8988T (cell line): ENCODE measurements at regions not wholly inside any gene's neighbourhood (a gene's known extent, or its start where the extent isn't known, plus 50 kb on each side); places are given as distances from the start of the nearest gene placed in this dataset.
"Not testable (repeated sequence)": the region's sequence is repeated elsewhere in the genome, so short reads cannot be mapped to it uniquely, and the experiment has no call there.

Experiments used
- DNase-seq: peaks from one replicate; pipeline ENCODE4 v3.0.0; 2011

DNA sequence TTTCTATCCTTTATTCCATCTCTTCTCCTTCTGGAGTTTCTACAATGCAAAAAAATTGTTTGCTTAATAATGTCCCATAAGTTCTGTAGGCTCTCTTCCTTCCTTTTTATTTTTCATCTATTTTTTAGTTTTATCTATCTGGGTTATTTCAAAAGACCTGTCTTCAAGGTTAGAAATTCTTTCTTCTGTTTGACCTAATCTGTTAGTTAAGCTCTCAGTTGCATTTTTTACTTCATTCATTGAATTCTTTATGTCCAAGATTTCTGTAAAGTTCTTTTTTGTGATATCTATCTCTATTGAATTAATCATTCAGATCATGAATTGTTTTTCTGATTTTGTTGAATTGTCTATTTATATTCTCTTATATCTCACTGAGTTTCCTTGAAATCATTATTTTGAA lies 145.9 kb upstream of the TLE4 start:
- no peak for DNase-seq

DNA sequence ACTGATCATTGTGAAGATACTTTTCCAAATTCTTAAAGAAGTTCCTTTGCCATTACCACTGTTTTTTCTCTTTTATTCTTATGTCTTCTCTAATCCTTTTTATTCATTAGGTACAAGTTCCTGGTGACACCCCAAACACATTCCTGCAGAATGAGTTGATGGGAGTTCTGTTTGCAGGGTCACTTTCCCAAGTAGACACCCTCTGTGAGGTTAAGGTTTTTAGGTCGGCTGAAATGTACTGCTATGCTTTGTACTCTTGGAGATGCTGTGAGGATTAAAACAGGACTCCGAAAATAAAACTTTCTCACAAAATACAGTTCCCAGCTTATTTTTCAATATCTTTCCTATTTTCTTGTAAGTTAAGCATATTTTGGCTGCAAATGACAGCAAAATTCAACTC lies 143.3 kb upstream of the TLE4 start:
- no peak for DNase-seq

DNA sequence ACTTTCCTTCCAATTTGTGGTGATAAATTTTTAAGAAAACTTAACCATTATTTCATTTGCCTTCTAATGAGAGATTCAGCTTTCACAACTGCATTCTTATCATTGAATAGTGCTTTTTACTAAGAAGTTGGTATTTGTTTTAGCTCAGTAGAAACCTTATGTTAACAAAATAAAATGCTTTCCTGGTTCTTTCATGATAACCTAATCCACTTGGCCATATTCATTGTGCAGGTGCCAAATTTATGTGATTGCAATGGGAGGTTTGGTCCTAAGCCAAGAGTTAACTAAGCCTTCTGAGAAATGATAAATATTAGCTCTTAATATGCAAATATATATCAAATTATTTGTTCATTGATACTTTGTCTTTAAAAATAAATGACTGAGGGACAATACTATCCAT lies 141.1 kb upstream of the TLE4 start:
- no peak for DNase-seq

DNA sequence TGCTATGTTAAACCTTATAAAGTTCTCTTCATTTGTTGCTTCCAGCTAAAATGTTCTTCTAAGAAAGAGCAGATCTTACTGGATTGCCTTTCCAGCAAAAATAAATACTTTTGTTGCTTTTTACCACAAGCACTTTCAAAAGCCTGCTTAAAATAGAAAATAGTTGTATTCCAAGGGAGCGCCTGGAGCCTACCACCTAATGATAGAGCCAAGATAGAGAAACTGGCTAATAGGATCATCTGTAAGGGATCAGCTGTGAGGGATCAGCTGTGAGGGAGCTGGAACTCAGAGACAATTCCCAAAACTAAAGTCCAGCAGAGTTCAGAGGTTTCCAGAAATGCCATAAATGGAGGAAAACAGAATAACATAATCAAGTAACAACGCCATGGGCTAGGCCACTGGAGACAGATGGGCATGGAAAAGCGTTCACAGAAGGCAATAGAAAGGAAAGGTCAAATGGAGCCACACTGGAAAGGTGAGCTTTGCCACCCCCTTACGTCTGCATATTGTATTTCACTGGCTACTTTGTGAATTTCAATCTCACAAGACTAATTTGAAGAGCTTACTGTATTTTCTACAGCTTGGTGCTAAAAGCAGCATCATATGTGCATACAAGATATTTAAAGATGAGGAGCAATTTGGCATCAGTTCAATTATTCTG lies 140.6 kb upstream of the TLE4 start:
- no peak for DNase-seq

DNA sequence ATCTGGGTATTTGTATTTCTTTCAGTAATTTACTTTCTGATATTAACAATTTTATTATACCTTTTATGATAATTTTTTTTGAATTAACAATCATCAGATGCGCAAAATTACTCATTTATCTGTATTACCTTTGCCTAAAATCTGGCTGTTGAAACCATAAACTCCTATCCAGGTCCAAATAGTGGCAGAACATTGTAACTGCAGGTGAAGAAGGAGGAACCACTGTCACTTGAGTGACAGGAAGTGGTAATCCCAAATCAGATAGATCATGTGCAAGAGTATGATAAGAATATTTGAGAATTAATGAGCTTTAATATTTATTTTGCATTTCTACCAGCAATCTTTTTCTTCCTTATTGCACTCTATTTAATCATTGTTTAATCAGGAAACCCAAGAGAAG lies 139.3 kb upstream of the TLE4 start:
- DNase-seq = no peak

DNA sequence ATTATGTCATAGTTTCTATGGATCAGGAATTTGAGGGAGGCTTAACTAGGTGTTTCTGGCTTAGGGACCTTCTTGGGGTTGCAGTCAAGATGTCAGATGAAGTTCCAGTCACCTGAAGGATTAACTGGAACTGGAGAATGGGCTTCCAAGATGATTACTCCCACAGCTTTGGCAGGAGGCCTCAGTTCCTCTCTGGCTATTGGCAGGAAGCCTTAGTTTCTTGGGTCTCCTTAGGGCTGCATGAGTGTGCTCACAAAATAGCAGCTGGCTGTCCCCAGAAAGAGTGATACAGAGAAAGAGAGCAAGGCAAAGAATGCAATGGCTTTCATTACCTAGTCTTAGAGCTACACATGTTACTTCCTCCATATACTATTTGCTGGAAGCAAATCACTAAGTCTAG lies 138.1 kb upstream of the TLE4 start:
- no peak for DNase-seq

DNA sequence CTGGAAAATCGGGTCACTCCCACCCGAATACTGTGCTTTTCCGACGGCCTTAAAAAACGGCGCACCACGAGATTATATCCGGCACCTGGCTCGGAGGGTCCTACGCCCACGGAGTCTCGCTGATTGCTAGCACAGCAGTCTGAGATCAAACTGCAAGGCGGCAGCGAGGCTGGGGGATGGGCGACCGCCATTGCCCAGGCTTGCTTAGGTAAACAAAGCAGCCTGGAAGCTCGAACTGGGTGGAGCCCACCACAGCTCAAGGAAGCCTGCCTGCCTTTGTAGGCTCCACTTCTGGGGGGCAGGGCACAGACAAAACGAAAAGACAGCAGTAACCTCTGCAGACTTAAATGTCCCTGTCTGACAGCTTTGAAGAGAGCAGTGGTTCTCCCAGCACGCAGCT lies 132.5 kb upstream of the TLE4 start:
- not testable (repeated sequence) for DNase-seq

DNA sequence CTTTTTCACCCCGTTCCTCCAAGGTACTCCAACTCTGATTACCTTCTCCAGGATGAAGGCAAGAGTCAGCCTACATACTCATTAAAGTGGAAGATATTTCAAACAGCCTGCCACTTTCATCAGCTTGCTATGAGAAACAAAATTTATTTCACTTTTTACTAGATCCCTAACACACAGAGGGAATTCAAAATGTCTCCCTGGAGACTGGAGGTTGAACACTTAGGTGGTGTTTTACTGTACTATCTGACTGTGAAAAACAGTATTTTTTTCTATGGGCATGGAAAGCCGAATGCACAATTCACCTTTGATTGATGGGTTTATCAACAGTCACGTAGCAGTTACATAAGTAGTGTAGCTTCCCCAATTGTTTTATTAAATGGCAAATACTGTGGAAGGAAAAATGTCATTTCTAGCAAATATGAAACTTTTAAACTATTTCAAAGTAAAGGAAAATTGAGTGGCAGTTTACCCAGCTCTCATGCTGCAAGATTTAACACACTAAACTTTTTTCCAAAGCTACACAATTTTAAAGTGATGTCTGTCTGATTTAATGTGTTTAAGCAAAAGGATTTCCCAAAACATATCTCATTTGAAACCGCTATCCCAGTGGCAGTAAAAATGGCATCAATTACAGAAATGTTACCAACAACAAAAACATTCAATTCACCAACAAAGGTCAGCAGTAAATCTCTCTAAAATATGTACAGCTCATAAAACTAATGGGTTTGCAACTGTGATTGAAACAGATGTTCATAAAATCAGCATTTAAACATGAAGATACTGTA lies 125.0 kb upstream of the TLE4 start:
- DNase-seq = no peak

DNA sequence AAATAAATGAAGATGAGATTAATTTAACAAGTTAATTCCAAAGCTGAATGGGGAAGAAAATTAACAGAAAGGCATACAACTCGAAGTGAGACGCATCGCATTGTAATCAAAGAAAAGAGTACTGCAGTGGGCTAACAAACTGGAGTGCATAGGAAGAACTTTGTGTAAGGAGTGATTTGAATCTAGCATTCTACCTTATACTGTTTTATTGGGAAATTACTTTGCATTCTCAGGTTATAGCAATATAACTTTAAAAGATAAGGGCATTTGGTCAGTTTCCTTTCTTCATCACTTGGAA lies 124.5 kb upstream of the TLE4 start:
- DNase-seq = no peak

DNA sequence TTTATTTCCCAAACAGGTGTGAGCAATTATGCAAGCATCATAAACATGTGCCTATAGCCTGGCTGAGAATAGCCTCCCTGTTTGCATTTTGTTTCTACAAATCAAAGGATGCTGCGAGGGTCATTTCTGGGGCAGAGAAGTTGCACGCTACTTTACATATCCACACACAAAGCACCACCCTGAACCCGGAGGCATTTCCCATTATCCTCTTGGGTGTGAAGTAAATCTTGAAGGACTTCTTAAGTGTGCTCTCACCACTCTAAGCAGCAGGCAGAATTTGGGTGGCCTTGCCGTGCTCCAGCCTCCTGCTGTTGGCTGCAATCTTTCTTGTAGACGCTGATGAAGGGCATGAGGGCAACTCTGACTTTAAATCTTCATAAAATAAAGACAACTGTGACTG lies 124.0 kb upstream of the TLE4 start:
- no peak for DNase-seq

DNA sequence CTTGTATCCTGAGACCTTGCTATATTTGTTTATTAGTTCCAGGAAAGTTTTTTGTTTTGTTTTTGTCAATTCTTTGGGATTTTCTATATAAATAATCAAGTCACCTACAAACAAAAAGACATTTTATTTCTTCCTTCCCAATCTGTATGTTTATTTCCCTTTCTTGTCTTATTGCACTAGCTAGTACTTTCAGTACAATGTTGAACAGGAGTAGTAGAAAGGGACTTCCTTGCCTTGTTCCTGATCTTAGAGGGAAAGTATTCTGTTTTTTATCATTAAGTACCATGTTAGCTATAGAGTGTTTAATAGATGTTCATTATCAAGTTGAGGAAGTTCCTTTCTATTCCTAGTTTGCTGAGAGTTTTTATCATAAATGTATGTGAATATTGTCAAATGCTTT lies 119.5 kb upstream of the TLE4 start:
- DNase-seq = no peak

DNA sequence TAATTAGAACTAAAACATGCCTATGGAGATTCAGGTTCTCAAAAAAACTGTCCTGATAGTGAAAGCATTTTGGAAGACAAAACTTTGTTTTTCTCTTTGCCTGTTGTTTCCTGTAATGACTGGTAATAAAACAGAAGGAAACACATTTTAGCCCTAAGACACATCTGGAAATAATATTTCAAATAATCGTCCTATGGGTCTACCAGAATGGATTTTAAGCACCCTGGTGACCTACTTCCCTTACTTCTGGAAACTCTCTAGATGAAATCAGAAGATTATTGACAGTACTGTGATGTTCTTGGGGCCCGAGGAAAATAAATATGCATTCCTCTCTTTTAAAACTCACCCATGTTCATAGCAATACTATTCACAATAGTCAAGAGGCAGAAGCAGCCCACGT lies 110.1 kb upstream of the TLE4 start:
- DNase-seq = no peak

DNA sequence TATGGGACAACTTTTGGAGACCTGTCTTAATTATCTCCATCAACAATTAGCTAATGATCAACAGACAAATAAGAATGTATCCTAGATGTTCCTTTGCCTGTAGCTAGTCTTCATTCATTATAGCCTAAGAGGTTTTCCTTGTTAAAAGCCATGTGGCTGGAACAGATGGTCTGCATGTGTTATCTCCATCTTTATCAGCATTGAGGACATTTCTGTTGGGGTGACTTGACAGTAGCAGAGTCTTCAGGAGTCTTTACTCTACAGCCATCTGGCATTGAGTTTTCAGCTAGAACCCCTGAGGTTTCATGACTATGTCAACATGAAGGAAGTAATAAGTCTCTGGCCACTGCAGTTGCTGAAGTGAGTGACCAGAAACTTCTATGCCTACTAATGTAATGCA lies 106.6 kb upstream of the TLE4 start:
- no peak for DNase-seq

DNA sequence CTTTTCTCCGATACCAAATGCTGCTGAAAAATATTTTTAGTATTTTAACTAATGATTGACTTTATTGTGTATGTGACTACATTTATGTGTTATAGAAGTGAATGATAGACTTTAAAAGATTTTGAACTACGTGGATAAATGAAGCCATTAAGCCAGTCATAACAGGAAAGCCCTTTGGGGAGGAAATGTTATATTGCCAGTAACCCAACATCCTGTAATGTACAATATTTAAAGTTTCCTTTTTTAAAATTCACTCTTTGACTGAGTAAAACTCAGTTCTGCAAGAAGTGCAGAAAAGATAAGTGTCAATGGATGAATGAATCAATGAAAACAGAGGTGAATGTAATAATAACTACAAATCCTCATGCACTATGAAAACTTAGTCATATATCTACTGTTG lies 102.6 kb upstream of the TLE4 start:
- no peak for DNase-seq

DNA sequence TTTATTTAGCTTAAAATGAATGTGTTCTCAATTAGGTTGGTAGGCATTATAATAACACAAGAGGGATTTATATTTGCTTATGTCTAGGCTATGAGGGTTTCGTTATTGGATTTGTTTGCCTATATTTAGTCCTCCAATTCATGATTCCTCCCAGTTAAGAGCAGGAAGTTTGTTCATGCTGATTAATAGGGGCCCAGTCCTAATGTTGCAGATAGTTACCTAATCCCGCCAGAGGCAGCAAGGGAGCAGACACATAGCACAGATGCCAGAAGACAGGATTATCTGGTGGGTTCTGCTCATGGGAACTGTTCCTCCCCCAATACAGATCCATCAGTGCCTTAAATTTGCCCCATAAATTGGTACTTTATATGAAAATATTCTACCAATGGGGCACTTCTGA lies 100.8 kb upstream of the TLE4 start:
- DNase-seq = no peak

DNA sequence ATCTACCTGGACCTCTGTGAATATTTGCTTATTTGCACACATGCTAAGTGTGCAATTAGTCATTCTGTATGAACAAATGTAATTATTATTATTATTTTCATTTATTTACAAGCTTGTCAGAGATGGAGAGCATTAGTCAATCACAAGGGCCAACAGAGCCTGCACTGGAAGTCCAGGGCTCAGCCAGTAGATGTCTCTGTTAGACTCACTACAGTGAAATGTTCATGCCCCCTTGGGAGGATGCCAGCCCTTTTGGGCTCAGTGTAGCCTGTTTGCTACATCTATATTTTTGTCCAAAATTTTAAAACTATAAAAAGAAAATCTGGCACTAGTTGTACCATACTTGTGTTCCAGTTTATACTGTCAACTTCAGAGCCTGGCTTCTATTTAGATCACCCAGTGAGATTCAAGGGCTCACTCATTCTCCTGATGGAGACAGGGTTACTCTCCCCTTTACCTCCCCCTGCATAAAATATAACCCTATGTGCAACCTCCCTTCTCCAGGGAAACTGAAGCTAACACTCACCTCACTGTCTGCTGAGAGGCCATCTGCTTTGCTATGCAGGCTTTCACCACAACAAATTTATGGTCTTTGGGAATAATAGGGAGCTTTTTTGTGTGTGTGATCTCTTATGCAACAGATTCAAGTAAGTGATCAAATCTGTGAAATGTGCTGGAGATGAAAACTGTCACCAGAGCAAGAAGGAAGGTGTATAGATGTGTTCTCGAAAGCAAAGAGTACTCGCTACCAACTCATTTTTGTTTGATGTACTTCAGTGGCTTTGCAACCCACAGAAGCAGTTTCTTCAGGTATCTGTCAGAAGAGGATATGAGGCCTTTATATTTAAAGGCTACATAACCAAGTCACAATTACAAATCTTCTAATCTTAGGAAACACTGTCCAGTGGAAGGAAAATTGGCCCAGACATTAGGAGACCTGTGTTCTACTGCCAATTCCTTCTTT lies 99.9 kb upstream of the TLE4 start:
- no peak for DNase-seq

DNA sequence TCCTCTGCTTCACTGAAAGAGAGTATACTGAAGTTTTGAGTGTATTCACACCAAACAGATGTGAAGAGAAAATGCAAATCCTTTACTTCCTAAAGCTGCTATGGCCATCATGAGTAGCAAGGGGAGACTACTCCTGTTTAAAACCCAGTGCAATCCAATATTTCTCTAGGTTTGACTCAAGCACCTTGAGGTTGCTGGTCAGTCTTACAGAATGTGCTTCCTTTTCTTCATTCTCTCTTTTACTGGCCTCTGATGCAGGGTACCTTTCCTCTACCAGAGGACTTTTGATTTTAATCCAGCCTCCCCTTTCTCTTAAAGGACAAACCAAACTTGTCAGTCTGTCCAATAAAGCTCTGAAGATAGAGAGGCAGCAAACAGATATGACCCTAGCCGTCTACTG lies 98.1 kb upstream of the TLE4 start:
- no peak for DNase-seq

DNA sequence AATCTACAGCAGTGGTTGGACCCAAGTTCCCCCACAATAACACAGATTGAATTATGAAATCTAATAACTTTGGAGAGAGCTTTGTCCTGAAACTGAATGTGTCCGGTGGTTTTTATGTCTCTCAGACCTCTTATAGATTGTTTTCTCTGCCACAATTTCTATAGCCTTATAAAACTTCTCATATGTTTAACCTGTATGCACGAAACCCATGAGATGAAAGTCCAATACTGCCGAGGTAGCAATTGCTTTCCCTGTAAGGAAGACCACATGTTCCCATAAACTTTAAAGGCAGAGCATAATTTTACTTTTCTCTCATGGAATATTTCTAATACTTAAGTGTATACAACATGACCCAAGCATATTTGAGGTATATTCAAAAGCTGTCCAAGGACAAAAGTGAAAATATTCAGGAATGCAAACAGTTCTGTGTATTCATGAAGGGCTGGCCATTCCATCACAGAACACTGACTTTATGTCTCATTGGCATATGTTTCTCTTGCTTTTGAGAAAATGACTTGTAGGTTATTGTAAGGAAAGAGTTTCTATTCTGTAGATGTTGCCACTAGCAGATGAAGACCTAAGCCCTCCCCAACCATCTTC lies 94.4 kb upstream of the TLE4 start:
- DNase-seq = no peak

DNA sequence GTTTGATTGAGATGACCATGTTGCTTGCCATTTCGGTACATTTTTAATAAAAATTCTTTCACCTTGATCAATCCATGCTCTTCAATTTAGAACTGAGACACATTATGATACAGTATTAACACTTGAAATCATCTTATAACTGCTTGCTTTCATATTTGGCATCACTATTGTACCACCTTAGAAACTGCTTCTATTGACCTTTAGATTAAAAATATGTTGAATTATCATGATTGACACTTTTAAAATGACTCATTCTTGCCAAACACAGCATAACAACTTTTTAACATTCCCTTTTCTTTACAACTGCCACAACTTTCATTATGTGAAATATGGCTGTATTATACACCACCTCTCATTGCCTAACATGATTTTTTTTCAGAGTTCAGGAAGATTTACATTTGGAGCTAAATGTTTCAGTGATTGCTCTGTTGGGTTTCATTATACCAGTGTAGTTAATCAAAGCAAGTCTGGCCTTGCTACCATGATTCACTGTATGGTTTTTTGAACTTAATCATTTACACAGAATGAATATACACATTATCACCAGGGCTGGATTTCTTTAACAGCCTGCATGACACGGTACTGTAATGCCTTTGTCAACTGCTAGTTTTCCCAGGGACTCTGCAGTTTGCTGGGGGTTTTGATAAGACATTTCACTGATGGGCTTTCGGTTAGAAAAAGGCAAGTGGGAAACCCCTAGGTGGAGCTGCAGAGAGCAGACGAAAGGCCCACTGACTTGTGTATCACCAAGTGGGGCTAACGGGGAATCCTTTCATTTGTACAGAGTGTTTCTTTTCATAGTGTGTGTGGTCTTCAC lies 93.6 kb upstream of the TLE4 start:
- DNase-seq = no peak

DNA sequence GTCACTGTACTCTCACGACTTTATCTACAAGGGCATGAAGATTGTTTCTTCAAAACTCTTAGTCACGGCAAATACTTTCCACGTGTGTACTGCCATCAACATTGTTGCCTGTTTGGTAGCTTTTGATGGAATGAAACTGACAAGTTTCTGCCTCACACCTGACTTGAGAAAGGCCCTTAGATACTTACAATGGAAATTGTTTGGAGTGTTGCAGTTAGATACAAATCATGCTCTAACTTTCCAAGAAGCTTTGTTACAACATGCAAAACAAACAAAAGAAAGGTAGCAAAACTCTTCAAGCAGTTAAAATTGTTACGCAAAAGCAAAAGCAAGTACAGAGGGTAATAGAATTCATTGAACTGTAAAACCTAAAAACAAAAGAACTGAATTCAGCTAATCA lies 91.1 kb upstream of the TLE4 start:
- no peak for DNase-seq

DNA sequence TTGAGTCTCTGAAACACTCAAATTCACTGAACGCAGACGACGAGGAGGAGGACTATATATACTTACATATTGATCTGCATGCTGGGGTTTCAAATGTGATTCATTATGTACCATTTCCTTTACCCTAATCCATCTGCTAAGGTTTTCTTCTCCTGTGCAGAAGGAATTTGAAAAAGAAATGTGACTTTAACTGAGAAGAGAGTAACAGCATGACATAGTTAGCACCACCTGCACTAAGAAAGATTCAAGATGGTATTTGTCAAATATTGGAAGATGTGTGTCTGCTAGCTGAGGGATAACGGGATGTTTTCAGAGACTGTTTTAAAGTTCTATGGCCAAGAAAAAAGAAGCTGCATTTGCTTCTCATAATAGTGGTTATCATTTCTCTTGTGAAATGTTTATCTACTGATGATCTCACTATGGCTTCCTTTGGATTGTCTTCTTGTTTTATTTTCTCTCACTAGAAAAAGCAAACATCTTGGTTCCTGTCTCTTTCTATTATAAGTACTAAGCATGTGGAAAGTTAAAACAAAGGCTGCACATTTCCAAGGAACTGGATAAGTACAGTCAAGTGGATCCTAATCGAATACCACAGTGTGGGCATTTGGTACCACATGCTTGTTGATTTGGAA lies 89.8 kb upstream of the TLE4 start:
- no peak for DNase-seq

DNA sequence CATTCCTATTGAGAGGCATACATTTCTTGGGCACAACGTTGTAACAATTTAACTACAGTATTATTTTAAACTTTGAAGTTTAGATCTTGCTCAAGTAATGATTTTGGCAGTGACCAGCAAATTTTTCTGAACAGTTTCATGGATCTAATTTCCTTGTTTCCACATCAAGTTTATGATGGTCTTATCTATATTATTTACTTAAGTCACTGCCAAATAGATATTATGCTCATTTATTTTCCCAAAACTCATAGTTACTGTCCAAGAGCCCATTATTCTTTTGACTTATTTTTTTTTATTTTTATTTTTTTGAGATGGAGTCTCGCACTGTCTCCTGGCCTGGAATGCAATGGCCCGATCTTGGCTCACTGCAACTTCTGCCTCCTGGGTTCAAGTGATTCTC lies 86.5 kb upstream of the TLE4 start:
- DNase-seq = no peak
